GM19467 (cell line): ENCODE measurements at regions not wholly inside any gene's neighbourhood (a gene's known extent, or its start where the extent isn't known, plus 50 kb on each side); places are given as distances from the start of the nearest gene placed in this dataset.
A peak's percentile ranks its signal among the peaks of the same experiment; 100 is the strongest.
"Not testable (repeated sequence)": the region's sequence is repeated elsewhere in the genome, so short reads cannot be mapped to it uniquely, and the experiment has no call there.

ENCODE experiments used
- ATAC-seq: cut with Tn5 transposase; IDR thresholded peaks from one replicate; pipeline ENCODE4 v1.9.1; 2021; ENCODE audit warnings: mild to moderate bottlenecking, moderate library complexity; ENCODE audit not compliant: unreplicated experiment

- no peak for ATAC-seq
Observed at GRCh38 chr1:172833954-172834353, 175.1 kb downstream of the FASLG start.

- no peak for ATAC-seq
Observed at GRCh38 chr1:172834609-172835008, 175.7 kb downstream of the FASLG start.

GRCh38 chr1:172835834-172836233 lies 176.9 kb downstream of the FASLG start:
- no peak for ATAC-seq

GRCh38 chr1:172837816-172838679 lies 179.1 kb downstream of the FASLG start:
- no peak for ATAC-seq

GRCh38 chr1:172838680-172839313 lies 179.9 kb downstream of the FASLG start:
- no peak for ATAC-seq

- not testable (repeated sequence) for ATAC-seq
Observed at GRCh38 chr1:172839639-172840038, 180.7 kb downstream of the FASLG start.

GRCh38 chr1:172843444-172843843 lies 184.5 kb downstream of the FASLG start:
- no peak for ATAC-seq

- ATAC-seq = no peak
Observed at GRCh38 chr1:172845371-172845770, 186.5 kb downstream of the FASLG start.

- ATAC-seq = no peak
Observed at GRCh38 chr1:172845865-172846264, 187.0 kb downstream of the FASLG start.

GRCh38 chr1:172847814-172848213 lies 188.9 kb downstream of the FASLG start:
- not testable (repeated sequence) for ATAC-seq

- no peak for ATAC-seq
Observed at GRCh38 chr1:172849653-172850052, 190.8 kb downstream of the FASLG start.

- no peak for ATAC-seq
Observed at GRCh38 chr1:172851077-172851476, 192.2 kb downstream of the FASLG start.

GRCh38 chr1:172851856-172852255 lies 193.0 kb downstream of the FASLG start:
- no peak for ATAC-seq

- ATAC-seq = not testable (repeated sequence)
Observed at GRCh38 chr1:172855983-172856382, 194.8 kb downstream of the TNFSF18 start.

GRCh38 chr1:172863031-172863430 lies 187.7 kb downstream of the TNFSF18 start:
- no peak for ATAC-seq

- ATAC-seq = no peak
Observed at GRCh38 chr1:172867216-172867818, 183.4 kb downstream of the TNFSF18 start.

GRCh38 chr1:172870901-172871606 lies 179.7 kb downstream of the TNFSF18 start:
- peak; percentile 43 for ATAC-seq

GRCh38 chr1:172874950-172875349 lies 175.8 kb downstream of the TNFSF18 start:
- ATAC-seq = no peak

GRCh38 chr1:172875892-172876291 lies 174.8 kb downstream of the TNFSF18 start:
- no peak for ATAC-seq

GRCh38 chr1:172882385-172882784 lies 168.4 kb downstream of the TNFSF18 start:
- ATAC-seq = no peak

- no peak for ATAC-seq
Observed at GRCh38 chr1:172882791-172883386, 167.9 kb downstream of the TNFSF18 start.
